GM19395 (cell line): ENCODE measurements at regions not wholly inside any gene's neighbourhood (a gene's known extent, or its start where the extent isn't known, plus 50 kb on each side); places are given as distances from the start of the nearest gene placed in this dataset.
A peak's percentile ranks its signal among the peaks of the same experiment; 100 is the strongest.
"Not testable (repeated sequence)": the region's sequence is repeated elsewhere in the genome, so short reads cannot be mapped to it uniquely, and the experiment has no call there.

ENCODE experiments used
- ATAC-seq: cut with Tn5 transposase; IDR thresholded peaks from one replicate; pipeline ENCODE4 v1.9.1; 2021; ENCODE audit warnings: mild to moderate bottlenecking, moderate library complexity; ENCODE audit not compliant: unreplicated experiment

- ATAC-seq = no peak
These were observed 96.3 kb upstream of the THUMPD2 start for GRCh38 chr2:39875182-39875913.

GRCh38 chr2:39874236-39874635 lies 95.2 kb upstream of the THUMPD2 start:
- ATAC-seq = no peak

- no peak for ATAC-seq
These were observed 94.5 kb upstream of the THUMPD2 start for GRCh38 chr2:39873586-39873985.

DNA sequence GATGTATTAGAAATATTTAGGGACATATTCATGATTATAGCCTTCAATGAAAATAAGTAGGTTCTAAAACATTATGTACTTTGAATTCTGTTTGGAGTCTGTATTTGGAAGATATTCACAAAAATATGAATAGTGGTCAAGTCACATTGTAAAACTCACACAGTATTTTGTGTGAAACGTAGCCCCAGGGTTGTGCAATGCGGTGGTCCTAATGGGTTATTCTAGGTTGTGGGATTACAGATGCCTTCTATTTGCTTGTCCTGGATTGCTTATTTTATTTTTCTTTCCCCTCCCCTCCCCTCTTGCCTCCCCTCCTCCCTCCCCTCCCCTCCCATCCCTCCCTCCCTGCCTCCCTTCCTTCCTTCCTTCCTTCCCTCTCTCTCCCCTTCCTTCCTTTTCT lies 93.7 kb upstream of the THUMPD2 start:
- no peak for ATAC-seq

DNA sequence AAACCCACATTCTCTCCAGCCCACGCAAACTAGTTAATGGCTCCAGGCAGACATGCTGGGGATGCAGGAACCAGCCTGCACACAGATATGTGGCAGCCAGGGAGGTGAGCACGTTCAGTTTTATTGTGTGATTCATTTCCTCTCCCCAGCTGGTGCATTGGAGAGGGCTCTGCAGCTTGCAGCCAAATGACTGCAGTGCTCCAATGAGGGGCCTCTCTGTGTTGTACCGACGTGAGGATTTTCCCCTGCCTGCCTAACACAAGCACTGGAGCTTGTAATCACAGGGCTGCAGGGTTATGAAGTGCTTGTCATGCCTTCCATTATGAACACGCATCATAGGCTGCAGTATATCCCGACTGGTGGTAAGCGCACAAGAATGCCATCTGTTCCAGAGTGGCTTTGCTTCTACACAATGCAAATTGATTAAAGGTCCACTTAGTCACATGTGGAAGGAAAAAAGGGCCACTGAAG lies 92.3 kb upstream of the THUMPD2 start:
- no peak for ATAC-seq

DNA sequence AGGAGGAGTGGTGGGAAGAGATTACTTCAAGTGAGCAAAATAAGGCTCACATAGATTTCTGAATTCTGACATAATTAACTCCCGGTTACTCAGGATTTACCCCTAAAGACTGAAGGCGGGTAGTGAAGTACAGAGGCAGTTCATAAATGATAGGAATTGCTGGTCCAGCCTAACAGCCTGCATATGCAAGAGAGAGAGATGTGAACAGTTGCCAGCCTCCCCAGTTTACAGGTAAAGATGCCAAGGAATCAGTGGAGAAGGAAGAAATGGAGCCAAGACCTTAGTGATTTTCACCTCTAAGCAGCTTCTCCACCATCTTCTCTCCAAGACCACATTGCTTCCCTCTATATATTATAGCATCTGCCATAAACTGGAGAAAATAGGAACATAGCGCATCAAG lies 91.8 kb upstream of the THUMPD2 start:
- ATAC-seq = no peak

DNA sequence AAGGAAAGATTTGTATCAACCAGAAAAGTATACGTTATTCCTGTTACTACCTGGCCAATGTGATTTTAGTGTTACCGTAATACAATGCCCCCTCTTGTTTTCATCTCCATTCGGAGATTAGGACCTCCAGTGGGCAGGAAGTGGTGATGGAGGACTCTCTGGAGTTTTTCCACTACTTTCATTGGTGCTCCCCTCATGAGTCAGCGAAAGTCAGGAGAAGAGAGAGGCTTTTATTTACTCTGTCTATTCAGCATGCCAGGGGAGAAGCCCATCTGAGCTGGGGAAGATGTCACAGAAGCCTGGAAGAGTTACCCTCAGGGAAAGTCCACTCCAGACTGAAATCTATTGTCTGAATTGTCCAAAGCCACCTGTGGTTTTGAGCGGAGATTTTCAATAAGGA lies 88.2 kb upstream of the THUMPD2 start:
- ATAC-seq = no peak

- no peak for ATAC-seq
These were observed 86.7 kb upstream of the THUMPD2 start for GRCh38 chr2:39865751-39866150.

DNA sequence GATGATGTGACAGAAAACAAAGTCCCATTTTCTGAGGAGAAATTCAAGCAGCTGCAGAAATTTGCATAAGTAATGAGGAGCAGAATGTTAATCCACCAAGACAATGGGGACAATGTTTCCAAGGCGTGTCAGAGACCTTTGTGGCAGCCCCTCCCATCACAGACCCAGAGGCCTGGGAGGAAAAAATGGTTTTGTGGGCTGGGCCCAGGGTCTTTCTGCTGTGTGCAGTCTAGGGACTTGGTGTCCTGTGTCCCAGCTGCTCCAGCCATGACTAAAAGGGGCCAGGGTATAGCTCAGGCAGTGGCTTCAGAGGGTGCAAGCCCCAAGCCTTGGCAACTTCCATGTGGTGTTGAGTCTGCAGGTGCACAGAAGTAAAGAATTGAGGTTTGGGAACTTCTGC lies 84.6 kb upstream of the THUMPD2 start:
- ATAC-seq = not testable (repeated sequence)

GRCh38 chr2:39860538-39860937 lies 81.5 kb upstream of the THUMPD2 start:
- no peak for ATAC-seq

DNA sequence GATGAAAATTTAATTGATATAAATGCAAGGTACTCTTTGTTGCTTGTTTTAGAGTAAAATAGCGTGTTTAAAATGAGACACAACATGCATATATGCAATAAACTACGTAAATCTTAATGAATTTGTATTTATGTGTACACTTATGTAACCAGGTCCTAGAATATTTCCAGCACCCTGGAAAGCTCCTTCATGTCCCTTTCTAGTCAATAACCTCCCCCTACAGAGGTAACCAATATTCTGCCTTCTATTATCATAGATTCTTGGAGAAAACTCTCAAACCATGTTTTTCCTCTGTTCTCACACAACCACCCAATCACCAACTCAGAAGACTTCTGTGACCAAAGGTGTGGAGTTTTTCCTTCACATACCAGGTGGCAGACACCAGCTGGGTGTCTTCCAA lies 79.6 kb upstream of the THUMPD2 start:
- ATAC-seq = no peak

- ATAC-seq = no peak
These were observed 76.8 kb upstream of the THUMPD2 start for GRCh38 chr2:39855856-39856255.

- no peak for ATAC-seq
These were observed 75.7 kb upstream of the THUMPD2 start for GRCh38 chr2:39854771-39855170.

- ATAC-seq = no peak
These were observed 73.8 kb upstream of the THUMPD2 start for GRCh38 chr2:39852831-39853230.

GRCh38 chr2:39851651-39852110 lies 72.6 kb upstream of the THUMPD2 start:
- ATAC-seq = peak; percentile 85

- no peak for ATAC-seq
These were observed 72.2 kb upstream of the THUMPD2 start for GRCh38 chr2:39851251-39851650.

DNA sequence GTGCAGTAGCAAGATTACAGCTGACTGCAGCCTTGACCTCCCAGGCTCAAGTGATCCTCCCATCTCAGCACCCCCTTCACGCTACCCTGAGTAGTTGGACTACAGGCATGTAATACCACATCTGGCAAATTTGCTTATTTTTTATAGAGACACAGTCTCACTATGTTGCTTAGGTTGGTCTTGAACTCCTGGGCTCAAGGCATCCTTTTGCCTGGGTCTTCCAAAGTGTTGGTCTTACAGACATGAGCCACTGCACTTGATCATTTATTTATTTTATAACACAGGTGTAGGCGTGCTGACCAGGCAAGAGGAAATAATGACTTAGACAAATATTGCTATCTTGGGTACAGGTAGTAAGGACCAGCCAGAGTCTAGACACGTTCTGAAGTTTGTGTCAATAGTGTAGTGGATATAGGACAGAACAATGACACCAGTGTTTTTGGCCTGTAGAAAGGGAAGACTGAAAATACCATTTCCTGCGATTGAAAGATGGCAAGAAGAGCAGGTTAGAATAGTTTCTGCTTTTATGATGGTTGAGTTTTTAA lies 71.0 kb upstream of the THUMPD2 start:
- ATAC-seq = no peak

DNA sequence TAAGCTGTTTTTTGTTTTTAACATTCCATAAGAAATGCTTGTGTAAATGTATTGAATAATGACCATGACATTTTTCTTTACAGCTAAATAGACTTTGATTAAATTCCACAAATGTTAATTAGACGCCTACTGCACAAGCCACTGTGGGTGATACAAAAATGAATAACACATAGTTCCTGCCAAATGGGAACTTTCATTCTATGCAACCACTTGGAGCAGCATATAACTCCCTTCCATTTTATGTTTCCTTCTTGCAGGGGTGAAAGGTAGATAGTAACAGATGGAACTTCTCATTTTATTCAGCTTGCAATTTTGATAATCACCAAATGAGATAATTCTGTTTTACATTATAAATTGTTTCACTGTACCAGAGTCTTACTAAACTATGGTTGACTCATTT lies 70.0 kb upstream of the THUMPD2 start:
- no peak for ATAC-seq

DNA sequence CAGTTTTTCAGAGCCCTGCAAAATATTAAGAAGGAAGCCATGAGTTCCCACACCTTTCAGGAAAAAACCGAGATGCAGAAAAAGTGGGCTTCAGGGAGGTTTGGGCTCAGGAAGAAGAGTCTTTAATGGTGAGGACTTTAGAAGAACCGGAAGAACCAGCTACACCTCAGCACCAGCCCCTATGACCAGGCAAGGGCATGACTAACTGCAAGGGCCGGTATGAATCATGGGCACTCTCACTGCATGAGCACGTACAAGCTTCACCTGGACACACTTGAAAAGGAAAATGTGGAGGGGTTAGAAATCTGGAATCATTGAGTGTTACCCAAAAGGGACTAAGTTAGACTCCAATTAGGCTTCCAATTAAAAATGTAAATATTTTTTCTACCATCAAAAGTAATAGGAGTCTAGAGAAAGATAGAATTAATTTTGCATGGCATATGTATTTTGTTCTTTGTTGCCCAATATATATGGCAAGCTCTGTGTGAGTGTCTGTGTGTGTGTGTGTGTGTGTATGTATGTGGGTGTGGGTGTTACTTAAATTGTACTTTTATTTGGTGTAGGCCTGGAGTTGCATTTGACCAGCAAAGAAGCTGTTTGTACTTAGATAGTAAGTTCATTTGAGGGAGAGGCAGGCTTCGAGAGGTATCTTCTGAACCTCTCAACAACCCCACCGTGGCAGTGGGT lies 66.5 kb upstream of the THUMPD2 start:
- ATAC-seq = no peak

DNA sequence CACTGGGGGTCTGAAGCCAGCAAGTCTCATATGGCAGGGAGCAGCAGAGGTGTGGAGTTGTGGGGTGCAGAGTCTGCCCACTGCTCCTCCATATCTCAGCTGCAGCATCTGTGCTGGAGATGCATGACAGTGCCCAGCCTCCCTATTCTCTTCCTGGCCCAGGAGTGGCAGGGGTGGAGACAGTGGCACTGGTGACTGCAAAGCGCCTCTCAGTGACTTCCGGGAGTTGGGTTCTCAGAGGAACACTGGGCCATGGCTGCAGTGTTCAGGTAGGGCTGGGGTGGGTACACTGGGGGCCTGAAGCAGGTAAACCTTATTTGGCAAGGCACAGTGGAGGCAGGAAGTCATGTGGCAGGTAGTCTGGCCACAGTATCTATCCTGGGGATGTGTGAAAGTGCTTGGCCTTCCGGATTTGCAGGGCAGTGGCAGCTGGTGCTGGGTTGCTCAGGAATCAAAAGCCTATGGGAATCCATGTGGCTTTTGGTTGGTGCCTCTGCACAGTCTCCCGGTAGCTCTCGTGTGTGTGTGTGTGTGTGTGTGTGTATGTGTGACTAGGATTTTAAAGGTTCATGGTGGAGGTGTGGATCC lies 60.3 kb upstream of the THUMPD2 start:
- ATAC-seq = no peak

GRCh38 chr2:39838589-39838988 lies 59.5 kb upstream of the THUMPD2 start:
- no peak for ATAC-seq
